ENCODE measurements at regions not wholly inside any gene's neighbourhood (a gene's known extent, or its start where the extent isn't known, plus 50 kb on each side); places are given as distances from the start of the nearest gene placed in this dataset.

DNA sequence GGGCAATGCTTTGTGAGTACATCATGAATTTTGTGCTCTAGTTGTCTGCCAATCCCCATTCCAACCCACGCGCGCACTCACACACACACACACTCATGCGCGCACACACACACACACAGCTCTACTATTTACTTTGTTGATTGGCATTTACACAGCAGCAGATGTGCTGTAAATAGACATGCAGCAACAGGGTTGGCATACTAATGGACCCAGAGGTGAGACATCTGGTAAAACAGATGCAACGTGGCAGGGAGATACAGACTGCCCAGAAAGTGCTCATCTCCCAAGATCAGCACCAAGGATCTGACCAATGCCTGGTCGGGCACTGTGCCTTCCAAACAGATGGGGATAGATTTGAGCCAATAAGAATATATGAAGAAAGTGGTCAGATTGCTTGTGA, 873.0 kb downstream of the SORCS3 start:
- ChIA-PET POLR2A (no interaction called here), CTCF (ENCODE audit: unreplicated experiment) (no interaction called here)
- H3K79me2 ChIP-seq (ENCODE audit: insufficient read depth, low read depth, low read length): no peaks in the 10 kb centered on the region
- intact Hi-C loops (cut with micrococcal nuclease; ENCODE audit: unreplicated experiment): no loop called here
- H3K4me2 ChIP-seq (ENCODE audit: low read length): no peak overlapping the region
- H3K4me1 ChIP-seq (ENCODE audit: insufficient read depth, low read length, poor library complexity, severe bottlenecking): no peaks in the 10 kb centered on the region
- H3K27ac ChIP-seq (ENCODE audit: low read depth, low read length, poor library complexity, severe bottlenecking): no peak overlapping the region
- H4K20me1 ChIP-seq (ENCODE audit: insufficient read depth, low read length): no peaks in the 10 kb centered on the region
- TF ChIP-seq, protein P1, sequence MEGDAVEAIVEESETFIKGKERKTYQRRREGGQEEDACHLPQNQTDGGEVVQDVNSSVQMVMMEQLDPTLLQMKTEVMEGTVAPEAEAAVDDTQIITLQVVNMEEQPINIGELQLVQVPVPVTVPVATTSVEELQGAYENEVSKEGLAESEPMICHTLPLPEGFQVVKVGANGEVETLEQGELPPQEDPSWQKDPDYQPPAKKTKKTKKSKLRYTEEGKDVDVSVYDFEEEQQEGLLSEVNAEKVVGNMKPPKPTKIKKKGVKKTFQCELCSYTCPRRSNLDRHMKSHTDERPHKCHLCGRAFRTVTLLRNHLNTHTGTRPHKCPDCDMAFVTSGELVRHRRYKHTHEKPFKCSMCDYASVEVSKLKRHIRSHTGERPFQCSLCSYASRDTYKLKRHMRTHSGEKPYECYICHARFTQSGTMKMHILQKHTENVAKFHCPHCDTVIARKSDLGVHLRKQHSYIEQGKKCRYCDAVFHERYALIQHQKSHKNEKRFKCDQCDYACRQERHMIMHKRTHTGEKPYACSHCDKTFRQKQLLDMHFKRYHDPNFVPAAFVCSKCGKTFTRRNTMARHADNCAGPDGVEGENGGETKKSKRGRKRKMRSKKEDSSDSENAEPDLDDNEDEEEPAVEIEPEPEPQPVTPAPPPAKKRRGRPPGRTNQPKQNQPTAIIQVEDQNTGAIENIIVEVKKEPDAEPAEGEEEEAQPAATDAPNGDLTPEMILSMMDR (conservative IDR thresholded peaks at IDR 0.05; ENCODE audit: low read length): no peak
- no peak for TF ChIP-seq EZH2phosphoT487 (IDR thresholded peaks at IDR 0.05; ENCODE audit: borderline replicate concordance, low read depth, low read length)
- no peaks in the 10 kb centered on the region for H3K36me3 ChIP-seq (ENCODE audit: insufficient read depth, low read length)
- no peak overlapping the region for H3K4me3 ChIP-seq (ENCODE audit: low read depth, low read length, poor library complexity, severe bottlenecking)
- BruUV-seq (replicated peaks): no TSS peak
- DNase-seq (ENCODE audit: low spot score): no peak
- no peak overlapping the region for H2AFZ ChIP-seq (ENCODE audit: low read length)
- no peaks in the 10 kb centered on the region for H3K9me3 ChIP-seq (ENCODE audit: low read length)
- H3K9me2 ChIP-seq (ENCODE audit: insufficient read depth, low read length): no peaks in the 10 kb centered on the region

DNA sequence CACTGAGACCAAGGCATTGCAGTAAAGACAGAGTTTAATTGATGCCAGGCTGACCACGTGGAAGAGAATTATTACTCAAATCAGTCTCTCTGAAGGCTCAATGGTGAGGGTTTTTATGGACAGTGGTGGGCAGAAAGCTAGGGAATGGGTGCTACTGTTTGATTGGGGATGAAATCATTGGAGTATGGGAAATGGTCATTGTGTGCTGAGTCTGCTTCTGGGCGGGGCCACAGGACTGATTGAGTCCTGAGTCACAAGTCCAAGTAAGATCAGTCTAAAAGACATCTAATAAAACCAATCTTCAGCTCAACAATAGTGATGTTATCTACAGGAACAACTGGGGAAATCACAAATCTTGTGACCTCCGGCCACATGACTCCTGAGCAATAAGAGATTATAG, 868.4 kb downstream of the SORCS3 start:
- no peaks in the 10 kb centered on the region for H3K9me3 ChIP-seq (ENCODE audit: low read length)
- intact Hi-C loops (cut with micrococcal nuclease; ENCODE audit: unreplicated experiment): no loop called here
- no peaks in the 10 kb centered on the region for H3K9me2 ChIP-seq (ENCODE audit: insufficient read depth, low read length)
- H3K4me3 ChIP-seq (ENCODE audit: low read depth, low read length, poor library complexity, severe bottlenecking): no peak overlapping the region
- H3K27ac ChIP-seq (ENCODE audit: low read depth, low read length, poor library complexity, severe bottlenecking): no peak overlapping the region
- no peaks in the 10 kb centered on the region for H3K79me2 ChIP-seq (ENCODE audit: insufficient read depth, low read depth, low read length)
- no peaks in the 10 kb centered on the region for H4K20me1 ChIP-seq (ENCODE audit: insufficient read depth, low read length)
- no TSS peak for BruUV-seq (replicated peaks)
- no peaks in the 10 kb centered on the region for H3K4me1 ChIP-seq (ENCODE audit: insufficient read depth, low read length, poor library complexity, severe bottlenecking)
- no peak for DNase-seq (ENCODE audit: low spot score)
- H2AFZ ChIP-seq (ENCODE audit: low read length): no peak overlapping the region
- no peak overlapping the region for H3K4me2 ChIP-seq (ENCODE audit: low read length)
- no peak for TF ChIP-seq EZH2phosphoT487 (IDR thresholded peaks at IDR 0.05; ENCODE audit: borderline replicate concordance, low read depth, low read length)
- TF ChIP-seq, protein P1 (conservative IDR thresholded peaks at IDR 0.05; ENCODE audit: low read length): no peak
- POLR2A ChIA-PET: no interaction called here
- H3K36me3 ChIP-seq (ENCODE audit: insufficient read depth, low read length): no peaks in the 10 kb centered on the region
- CTCF ChIA-PET (ENCODE audit: unreplicated experiment): no interaction called here

DNA sequence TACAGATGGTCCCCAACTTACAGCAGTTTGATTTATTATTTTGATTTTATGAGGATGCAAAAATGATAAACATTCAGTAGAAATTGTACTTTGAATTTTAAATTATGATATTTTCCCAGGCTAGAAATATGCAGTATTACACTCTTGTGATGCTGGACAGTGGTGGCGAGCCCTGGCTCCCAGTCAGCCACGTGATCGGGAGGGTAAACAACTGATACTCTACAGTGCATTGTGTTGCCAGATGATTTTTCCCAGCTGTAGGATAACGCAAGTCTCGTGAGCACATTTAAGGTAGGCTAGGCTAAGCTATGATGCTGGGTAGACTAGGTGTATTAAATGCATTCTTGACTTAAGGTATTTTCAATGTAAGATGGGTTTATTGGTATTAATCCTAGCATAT, 865.2 kb downstream of the SORCS3 start:
- Histone ChIP-seq H3K4me1 (ENCODE audit: insufficient read depth, low read length, poor library complexity, severe bottlenecking) (no peaks in the 10 kb centered on the region), H3K4me2 (ENCODE audit: low read length) (no peak overlapping the region), H3K36me3 (ENCODE audit: insufficient read depth, low read length) (no peaks in the 10 kb centered on the region), H4K20me1 (ENCODE audit: insufficient read depth, low read length) (no peaks in the 10 kb centered on the region), H3K9me3 (ENCODE audit: low read length) (no peaks in the 10 kb centered on the region), H3K79me2 (ENCODE audit: insufficient read depth, low read depth, low read length) (no peaks in the 10 kb centered on the region), H3K27ac (ENCODE audit: low read depth, low read length, poor library complexity, severe bottlenecking) (no peak overlapping the region), H2AFZ (ENCODE audit: low read length) (no peak overlapping the region), H3K9me2 (ENCODE audit: insufficient read depth, low read length) (no peaks in the 10 kb centered on the region), H3K4me3 (ENCODE audit: low read depth, low read length, poor library complexity, severe bottlenecking) (no peak overlapping the region)
- no TSS peak for BruUV-seq (replicated peaks)
- intact Hi-C loops (cut with micrococcal nuclease; ENCODE audit: unreplicated experiment): no loop called here
- DNase-seq (ENCODE audit: low spot score): no peak
- CTCF ChIA-PET (ENCODE audit: unreplicated experiment): no interaction called here
- TF ChIP-seq EZH2phosphoT487 (IDR thresholded peaks at IDR 0.05; ENCODE audit: borderline replicate concordance, low read depth, low read length): no peak
- TF ChIP-seq, protein P1 (conservative IDR thresholded peaks at IDR 0.05; ENCODE audit: low read length): no peak
- POLR2A ChIA-PET: no interaction called here
